Astrocyte (in vitro differentiated cells and primary cell): ENCODE measurements at regions not wholly inside any gene's neighbourhood (a gene's known extent, or its start where the extent isn't known, plus 50 kb on each side); places are given as distances from the start of the nearest gene placed in this dataset.

Source experiments
- DNase-seq: peaks from one replicate; pipeline ENCODE4 v3.0.0-alpha.2; 2010; ENCODE audit warnings: low read depth
- FAIRE-seq: peaks from 2 replicates; lab custom pipeline; 2011; peaks lifted over from hg19 to GRCh38; lab: Jason Lieb, UNC
- H2AFZ ChIP-seq: 2 replicates; pipeline ENCODE4 v1.6.0; 2012; ENCODE audit warnings: low read depth, low read length, inconsistent platforms
- H3K27ac ChIP-seq: 2 replicates; pipeline ENCODE4 v1.5.1; 2011; ENCODE audit warnings: low read depth, low read length, inconsistent platforms
- H3K27me3 ChIP-seq: 2 replicates; pipeline ENCODE4 v1.6.0; 2011; ENCODE audit warnings: low read length, inconsistent platforms; ENCODE audit not compliant: insufficient read depth
- H3K36me3 ChIP-seq: 2 replicates; pipeline ENCODE4 v1.5.1; 2011; ENCODE audit warnings: low read length, inconsistent platforms; ENCODE audit not compliant: insufficient read depth
- H3K4me1 ChIP-seq: 2 replicates; pipeline ENCODE4 v1.5.1; 2011; ENCODE audit warnings: low read length, inconsistent platforms; ENCODE audit not compliant: insufficient read depth
- H3K4me2 ChIP-seq: 2 replicates; pipeline ENCODE4 v1.6.0; 2012; ENCODE audit warnings: low read length, inconsistent platforms
- H3K4me3 ChIP-seq: 2 replicates; pipeline ENCODE4 v1.5.1; 2011; ENCODE audit warnings: low read depth, mild to moderate bottlenecking, low read length, inconsistent platforms; ENCODE audit not compliant: insufficient read depth
- H3K79me2 ChIP-seq: 2 replicates; pipeline ENCODE4 v1.6.0; 2012; ENCODE audit warnings: mild to moderate bottlenecking, low read length, inconsistent platforms; ENCODE audit not compliant: insufficient read depth
- H3K9ac ChIP-seq: 2 replicates; pipeline ENCODE4 v1.6.0; 2012; ENCODE audit warnings: mild to moderate bottlenecking, low read length, inconsistent platforms
- H3K9me3 ChIP-seq: 2 replicates; pipeline ENCODE4 v1.5.1; 2012; ENCODE audit warnings: low read depth, mild to moderate bottlenecking, low read length, inconsistent platforms; ENCODE audit not compliant: insufficient read depth
- H4K20me1 ChIP-seq: 2 replicates; pipeline ENCODE4 v1.6.0; 2012; ENCODE audit warnings: low read length, inconsistent platforms; ENCODE audit not compliant: insufficient read depth
- H3K27ac Mint-ChIP-seq: one replicate; pipeline ENCODE4 v1.8.0; 2021; ENCODE audit warnings: mild to moderate bottlenecking, mixed read lengths; ENCODE audit not compliant: unreplicated experiment
- H3K27me3 Mint-ChIP-seq: one replicate; pipeline ENCODE4 v1.8.0; 2021; ENCODE audit warnings: low read depth, mixed read lengths; ENCODE audit not compliant: unreplicated experiment
- H3K36me3 Mint-ChIP-seq: one replicate; pipeline ENCODE4 v1.8.0; 2021; ENCODE audit warnings: low read depth, mixed read lengths; ENCODE audit not compliant: unreplicated experiment
- H3K4me1 Mint-ChIP-seq: one replicate; pipeline ENCODE4 v1.8.0; 2021; ENCODE audit warnings: low read depth, mixed read lengths; ENCODE audit not compliant: unreplicated experiment
- H3K4me3 Mint-ChIP-seq: one replicate; pipeline ENCODE4 v1.8.0; 2021; ENCODE audit warnings: mild to moderate bottlenecking, moderate library complexity, mixed read lengths; ENCODE audit not compliant: unreplicated experiment
- H3K9me3 Mint-ChIP-seq: one replicate; pipeline ENCODE4 v1.8.0; 2021; ENCODE audit warnings: mild to moderate bottlenecking, mixed read lengths; ENCODE audit not compliant: unreplicated experiment
- CTCF ChIP-seq: IDR thresholded peaks from 2 replicates; pipeline ENCODE4 v1.5.1; 2011; ENCODE audit warnings: low read depth, mild to moderate bottlenecking, inconsistent platforms, low read length, moderate library complexity; ENCODE audit not compliant: insufficient read depth
- EZH2 ChIP-seq: IDR thresholded peaks from 2 replicates; pipeline ENCODE4 v1.6.1; 2012; ENCODE audit warnings: mild to moderate bottlenecking, low read length, inconsistent platforms; ENCODE audit not compliant: insufficient read depth

- Mint-ChIP-seq H3K4me3 (no peak overlapping the region), H3K27ac (no peak overlapping the region), H3K27me3 (peaks cover 4% of the 10 kb centered on the region), H3K36me3 (no peaks in the 10 kb centered on the region), H3K4me1 (peaks cover 9% of the 10 kb centered on the region), H3K9me3 (peaks cover 11% of the 10 kb centered on the region)
- Histone ChIP-seq H3K27me3 (no peaks in the 10 kb centered on the region), H3K27ac (no peak overlapping the region), H2AFZ (no peak overlapping the region), H3K79me2 (no peaks in the 10 kb centered on the region), H3K36me3 (no peaks in the 10 kb centered on the region), H4K20me1 (no peaks in the 10 kb centered on the region), H3K4me2 (no peak overlapping the region), H3K9ac (no peak overlapping the region), H3K4me1 (no peaks in the 10 kb centered on the region), H3K4me3 (no peak overlapping the region), H3K9me3 (peaks cover 4% of the 10 kb centered on the region)
- TF ChIP-seq EZH2 (no peak), CTCF (no peak)
- DNase-seq (no peak), FAIRE-seq (no peak)
Observed at GRCh38 chr10:120691625-120692024, 159.5 kb upstream of the WDR11 start.

GRCh38 chr10:120700426-120700825 is 150.7 kb upstream of the WDR11 start:
- Mint-ChIP-seq H3K27ac (no peak overlapping the region), H3K4me1 (no peaks in the 10 kb centered on the region), H3K4me3 (no peak overlapping the region), H3K36me3 (peaks cover 2% of the 10 kb centered on the region), H3K27me3 (peaks cover 2% of the 10 kb centered on the region), H3K9me3 (peaks cover 11% of the 10 kb centered on the region)
- Histone ChIP-seq H3K79me2 (no peaks in the 10 kb centered on the region), H3K4me2 (no peak overlapping the region), H3K9ac (no peak overlapping the region), H3K4me3 (no peak overlapping the region), H2AFZ (no peak overlapping the region), H3K9me3 (no peaks in the 10 kb centered on the region), H3K27me3 (no peaks in the 10 kb centered on the region), H3K36me3 (no peaks in the 10 kb centered on the region), H4K20me1 (no peaks in the 10 kb centered on the region), H3K4me1 (no peaks in the 10 kb centered on the region), H3K27ac (no peak overlapping the region)
- TF ChIP-seq EZH2: no peak
- no peak for TF ChIP-seq CTCF
- DNase-seq (no peak), FAIRE-seq (no peak)

- FAIRE-seq: no peak
- no peak overlapping the region for H3K27ac ChIP-seq
- no peak overlapping the region for H3K4me3 ChIP-seq
- no peak for DNase-seq
- H3K9ac ChIP-seq: no peak overlapping the region
- no peak overlapping the region for H3K4me3 Mint-ChIP-seq
- H3K4me1 Mint-ChIP-seq: no peaks in the 10 kb centered on the region
- H3K36me3 ChIP-seq: no peaks in the 10 kb centered on the region
- no peaks in the 10 kb centered on the region for H3K4me1 ChIP-seq
- peaks cover 2% of the 10 kb centered on the region for H3K36me3 Mint-ChIP-seq
- no peaks in the 10 kb centered on the region for H3K27me3 ChIP-seq
- TF ChIP-seq CTCF (no peak), EZH2 (no peak)
- H4K20me1 ChIP-seq: no peaks in the 10 kb centered on the region
- H3K9me3 ChIP-seq: no peaks in the 10 kb centered on the region
- H2AFZ ChIP-seq: no peak overlapping the region
- no peaks in the 10 kb centered on the region for H3K79me2 ChIP-seq
- no peak overlapping the region for H3K4me2 ChIP-seq
- H3K9me3 Mint-ChIP-seq: peaks cover 11% of the 10 kb centered on the region
- peaks cover 2% of the 10 kb centered on the region for H3K27me3 Mint-ChIP-seq
- no peak overlapping the region for H3K27ac Mint-ChIP-seq
Observed at GRCh38 chr10:120701381-120701780, 149.8 kb upstream of the WDR11 start.
